Mucosa of descending colon (tissue), 3 donors: ENCODE measurements at regions not wholly inside any gene's neighbourhood (a gene's known extent, or its start where the extent isn't known, plus 50 kb on each side); places are given as distances from the start of the nearest gene placed in this dataset.

ENCODE experiments used
- ATAC-seq: fragments of 200-7000 bp; cut with Tn5 transposase; one replicate; pipeline ENCODE4 v1.9.1; 2020; ENCODE audit warnings: mild to moderate bottlenecking, moderate library complexity
- DNase-seq, 3 donors: peaks; one replicate each; pipeline ENCODE4 v3.0.0-alpha.2; 2020
- H3K36me3 ChIP-seq: fragments of 200-600 bp; one replicate; pipeline ENCODE4 v1.8.0; 2021; ENCODE audit warnings: low read depth, mild to moderate bottlenecking
- H3K4me1 ChIP-seq: fragments of 200-600 bp; one replicate; pipeline ENCODE4 v1.8.0; 2021; ENCODE audit warnings: low read depth, mild to moderate bottlenecking
- H3K4me3 ChIP-seq: fragments of 200-600 bp; one replicate; pipeline ENCODE4 v1.8.0; 2021; ENCODE audit warnings: mild to moderate bottlenecking
- H3K9me3 ChIP-seq: fragments of 200-600 bp; one replicate; pipeline ENCODE4 v1.8.0; 2021; ENCODE audit warnings: mild to moderate bottlenecking
- CTCF ChIP-seq: fragments of 200-600 bp; IDR thresholded peaks from one replicate; pipeline ENCODE4 v1.8.0; 2022; ENCODE audit warnings: antibody characterized with exemption, mild to moderate bottlenecking
- intact Hi-C, 2 donors: fragments of 100-400 bp; cut with DNase I in 1 of 2; cut with micrococcal nuclease in 1 of 2; formaldehyde crosslinking; loops; one replicate each; pipeline versions ENCODE4 v1.11.0 to v1.11.1; 2022; cut with DNase I, micrococcal nuclease
- donor health status: DM: no; HTN: no; CAD: no; lungs with moderate emphysema.
- donor health status: DM: no; HTN: no; CAD: no.
- donor health status: DM: no; HTN: yes; CAD: no.

DNA sequence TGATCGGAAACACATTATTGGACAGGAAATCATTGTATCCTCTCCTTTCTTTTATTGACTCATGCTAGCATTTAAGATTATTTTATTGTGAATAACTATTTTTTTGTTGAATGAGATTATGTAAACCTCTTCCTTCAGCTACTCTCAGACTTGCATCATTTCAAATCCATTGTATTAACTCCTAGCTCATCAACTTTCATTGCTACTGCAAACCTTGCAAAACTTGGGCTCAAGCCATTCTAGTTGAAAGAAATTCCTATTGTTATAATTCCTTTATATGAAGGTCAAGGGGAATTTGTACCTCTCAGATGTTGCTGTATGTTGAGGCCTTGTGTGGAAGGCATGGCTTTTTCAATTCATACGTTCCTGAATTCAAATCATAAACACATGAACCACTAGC, 1764.6 kb downstream of the SUCLG1 start:
- Histone ChIP-seq H3K4me3 (no peak overlapping the region), H3K4me1 (no peaks in the 10 kb centered on the region), H3K9me3 (no peaks in the 10 kb centered on the region), H3K36me3 (no peaks in the 10 kb centered on the region)
- intact Hi-C loops: no loop called here
- ATAC-seq: no peak
- no peak for TF ChIP-seq CTCF
- no peak for DNase-seq

- ATAC-seq: no peak
- no peak for DNase-seq
These were observed 1768.2 kb downstream of the SUCLG1 start for GRCh38 chr2:82690757-82691411.

GRCh38 chr2:82675186-82675585, 1783.9 kb downstream of the SUCLG1 start:
- H3K4me1 ChIP-seq: no peaks in the 10 kb centered on the region
- DNase-seq (no peak), ATAC-seq (no peak)
- no peaks in the 10 kb centered on the region for H3K9me3 ChIP-seq
- no peak for TF ChIP-seq CTCF
- H3K4me3 ChIP-seq: no peak overlapping the region
- H3K36me3 ChIP-seq: no peaks in the 10 kb centered on the region
- intact Hi-C loops: no loop called here

More at GRCh38 chr2:82690757-82691411, 1768.2 kb downstream of the SUCLG1 start:
- no peaks in the 10 kb centered on the region for H3K36me3 ChIP-seq
- no peak for TF ChIP-seq CTCF
- H3K4me3 ChIP-seq: no peak overlapping the region
- intact Hi-C loops: no loop called here
- no peaks in the 10 kb centered on the region for H3K9me3 ChIP-seq
- H3K4me1 ChIP-seq: no peaks in the 10 kb centered on the region

DNA sequence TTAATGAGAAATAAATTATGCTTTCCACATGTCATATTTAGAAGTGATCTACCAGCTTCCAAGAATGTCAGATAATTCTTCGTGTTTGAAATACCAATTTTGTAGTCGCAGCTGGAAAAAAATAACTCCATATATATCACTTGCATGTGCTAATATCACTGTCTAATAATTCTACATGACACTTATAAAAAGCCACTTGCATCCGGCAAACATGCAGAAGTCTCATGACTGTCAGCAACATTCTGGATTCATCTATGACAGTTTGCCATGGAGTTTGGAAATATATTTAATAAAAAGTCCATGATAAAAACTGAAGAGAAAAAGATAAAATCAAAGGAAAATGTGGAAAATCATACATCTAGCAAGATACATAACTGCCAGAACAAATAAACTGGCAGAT, 1784.4 kb downstream of the SUCLG1 start:
- no peak for TF ChIP-seq CTCF
- no peaks in the 10 kb centered on the region for H3K4me1 ChIP-seq
- no peaks in the 10 kb centered on the region for H3K36me3 ChIP-seq
- DNase-seq (no peak), ATAC-seq (no peak)
- H3K9me3 ChIP-seq: no peaks in the 10 kb centered on the region
- intact Hi-C loops: no loop called here
- H3K4me3 ChIP-seq: no peak overlapping the region

- DNase-seq (no peak), ATAC-seq (no peak)
- intact Hi-C loops: no loop called here
- no peak for TF ChIP-seq CTCF
- Histone ChIP-seq H3K4me1 (no peaks in the 10 kb centered on the region), H3K36me3 (no peaks in the 10 kb centered on the region), H3K4me3 (no peak overlapping the region), H3K9me3 (no peaks in the 10 kb centered on the region)
These were observed 1791.6 kb downstream of the SUCLG1 start for GRCh38 chr2:82667491-82667890.

- H3K4me3 ChIP-seq: no peak overlapping the region
- intact Hi-C loops: no loop called here
- H3K36me3 ChIP-seq: no peaks in the 10 kb centered on the region
- no peak for ATAC-seq
- no peak for DNase-seq
- H3K9me3 ChIP-seq: no peaks in the 10 kb centered on the region
- TF ChIP-seq CTCF: no peak
- H3K4me1 ChIP-seq: no peaks in the 10 kb centered on the region
These were observed 1793.4 kb downstream of the SUCLG1 start for GRCh38 chr2:82665691-82666090.
